ENCODE measurements at regions not wholly inside any gene's neighbourhood (a gene's known extent, or its start where the extent isn't known, plus 50 kb on each side); places are given as distances from the start of the nearest gene placed in this dataset.

DNA sequence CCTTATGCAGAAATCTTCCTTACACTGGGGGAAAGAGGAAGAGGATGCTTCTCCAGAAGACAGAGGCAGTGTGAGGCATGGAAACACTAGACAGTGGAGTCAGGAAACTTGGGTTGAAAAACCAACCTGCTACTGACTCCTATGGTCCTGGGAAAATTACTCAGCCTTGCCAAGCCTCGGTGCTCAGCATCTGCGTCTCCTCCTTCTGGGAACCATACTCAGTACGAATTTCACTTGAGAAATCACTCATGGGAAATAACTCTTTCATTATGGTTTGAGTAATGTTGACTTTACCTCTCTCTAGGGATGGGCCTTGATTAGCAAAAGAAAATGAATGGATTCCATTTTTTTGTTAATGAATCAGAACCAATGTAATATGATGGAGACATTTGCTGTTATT lies 96.5 kb downstream of the KCNE4 start:
- Histone ChIP-seq H3K4me2 (ENCODE audit: control insufficient read depth, insufficient read depth) (no peak overlapping the region), H3K27me3 (replicated peaks in 1 of 2; ENCODE audit: control insufficient read depth in 2 of 2, insufficient read depth in 2 of 2, low read length in 1 of 2) (no peaks in the 10 kb centered on the region), H2AFZ (ENCODE audit: control insufficient read depth, low read depth, low read length) (no peak overlapping the region), H3K36me3 (ENCODE audit: control insufficient read depth in 2 of 2, insufficient read depth in 2 of 2, low read length in 1 of 2) (no peaks in the 10 kb centered on the region), H3K9me3 (replicated peaks; ENCODE audit: control insufficient read depth, insufficient read depth, low read length) (no peaks in the 10 kb centered on the region), H3K4me1 (ENCODE audit: control insufficient read depth, insufficient read depth, low read length) (no peaks in the 10 kb centered on the region), H3K9ac (ENCODE audit: control insufficient read depth, insufficient read depth, low read length) (no peak overlapping the region), H3K27ac (ENCODE audit: control insufficient read depth, insufficient read depth) (no peak overlapping the region), H4K20me1 (ENCODE audit: control insufficient read depth, insufficient read depth) (no peaks in the 10 kb centered on the region), H3K4me3 (no peak overlapping the region), H3K79me2 (ENCODE audit: control insufficient read depth, insufficient read depth, low read length) (no peaks in the 10 kb centered on the region)
- ChIA-PET SMC1A (ENCODE audit: uncharacterized antibody, unreplicated experiment) (no interaction called here), CTCF (no interaction called here), POLR2A (no interaction called here), RAD21 (ENCODE audit: unreplicated experiment) (no interaction called here)
- TF ChIP-seq MEF2A (IDR thresholded peaks at IDR 0.05; ENCODE audit: insufficient read depth, low read depth, low read length) (no peak), YBX1 (IDR thresholded peaks at IDR 0.05) (no peak), ATF7 (IDR thresholded peaks at IDR 0.05; ENCODE audit: low read depth) (no peak), BCL11A (IDR thresholded peaks at IDR 0.05; ENCODE audit: low read depth, low read length) (no peak), EP300 (IDR thresholded peaks at IDR 0.05; ENCODE audit: borderline replicate concordance in 1 of 2, control insufficient read depth in 1 of 2, low read depth in 2 of 2, low read length in 2 of 2) (no peak), BACH1 (IDR thresholded peaks at IDR 0.05; ENCODE audit: borderline replicate concordance) (no peak), SMAD5 (IDR thresholded peaks at IDR 0.05; ENCODE audit: low read depth) (no peak), RAD51 (IDR thresholded peaks at IDR 0.05) (no peak), SMARCA5 (IDR thresholded peaks at IDR 0.05) (no peak), SMC3 (IDR thresholded peaks at IDR 0.05; ENCODE audit: borderline replicate concordance, low read length) (no peak), JUNB (IDR thresholded peaks at IDR 0.05) (no peak)
- TF ChIP-seq, protein P1, sequence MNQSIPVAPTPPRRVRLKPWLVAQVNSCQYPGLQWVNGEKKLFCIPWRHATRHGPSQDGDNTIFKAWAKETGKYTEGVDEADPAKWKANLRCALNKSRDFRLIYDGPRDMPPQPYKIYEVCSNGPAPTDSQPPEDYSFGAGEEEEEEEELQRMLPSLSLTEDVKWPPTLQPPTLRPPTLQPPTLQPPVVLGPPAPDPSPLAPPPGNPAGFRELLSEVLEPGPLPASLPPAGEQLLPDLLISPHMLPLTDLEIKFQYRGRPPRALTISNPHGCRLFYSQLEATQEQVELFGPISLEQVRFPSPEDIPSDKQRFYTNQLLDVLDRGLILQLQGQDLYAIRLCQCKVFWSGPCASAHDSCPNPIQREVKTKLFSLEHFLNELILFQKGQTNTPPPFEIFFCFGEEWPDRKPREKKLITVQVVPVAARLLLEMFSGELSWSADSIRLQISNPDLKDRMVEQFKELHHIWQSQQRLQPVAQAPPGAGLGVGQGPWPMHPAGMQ (IDR thresholded peaks at IDR 0.05; ENCODE audit: borderline replicate concordance): no peak
- TF ChIP-seq, protein P2, sequence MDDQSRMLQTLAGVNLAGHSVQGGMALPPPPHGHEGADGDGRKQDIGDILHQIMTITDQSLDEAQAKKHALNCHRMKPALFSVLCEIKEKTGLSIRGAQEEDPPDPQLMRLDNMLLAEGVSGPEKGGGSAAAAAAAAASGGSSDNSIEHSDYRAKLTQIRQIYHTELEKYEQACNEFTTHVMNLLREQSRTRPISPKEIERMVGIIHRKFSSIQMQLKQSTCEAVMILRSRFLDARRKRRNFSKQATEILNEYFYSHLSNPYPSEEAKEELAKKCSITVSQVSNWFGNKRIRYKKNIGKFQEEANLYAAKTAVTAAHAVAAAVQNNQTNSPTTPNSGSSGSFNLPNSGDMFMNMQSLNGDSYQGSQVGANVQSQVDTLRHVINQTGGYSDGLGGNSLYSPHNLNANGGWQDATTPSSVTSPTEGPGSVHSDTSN (IDR thresholded peaks at IDR 0.05; ENCODE audit: insufficient replicate concordance, low read depth, low read length): no peak
- TF ChIP-seq, protein P3, sequence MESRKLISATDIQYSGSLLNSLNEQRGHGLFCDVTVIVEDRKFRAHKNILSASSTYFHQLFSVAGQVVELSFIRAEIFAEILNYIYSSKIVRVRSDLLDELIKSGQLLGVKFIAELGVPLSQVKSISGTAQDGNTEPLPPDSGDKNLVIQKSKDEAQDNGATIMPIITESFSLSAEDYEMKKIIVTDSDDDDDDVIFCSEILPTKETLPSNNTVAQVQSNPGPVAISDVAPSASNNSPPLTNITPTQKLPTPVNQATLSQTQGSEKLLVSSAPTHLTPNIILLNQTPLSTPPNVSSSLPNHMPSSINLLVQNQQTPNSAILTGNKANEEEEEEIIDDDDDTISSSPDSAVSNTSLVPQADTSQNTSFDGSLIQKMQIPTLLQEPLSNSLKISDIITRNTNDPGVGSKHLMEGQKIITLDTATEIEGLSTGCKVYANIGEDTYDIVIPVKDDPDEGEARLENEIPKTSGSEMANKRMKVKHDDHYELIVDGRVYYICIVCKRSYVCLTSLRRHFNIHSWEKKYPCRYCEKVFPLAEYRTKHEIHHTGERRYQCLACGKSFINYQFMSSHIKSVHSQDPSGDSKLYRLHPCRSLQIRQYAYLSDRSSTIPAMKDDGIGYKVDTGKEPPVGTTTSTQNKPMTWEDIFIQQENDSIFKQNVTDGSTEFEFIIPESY (IDR thresholded peaks at IDR 0.05): no peak
- 0% methylated on average over 3 of the region's 3 CpGs for WGBS (ENCODE audit: insufficient coverage, insufficient replicate concordance, low lambda C conversion rate, missing lambda C conversion rate)
- in situ Hi-C loops (cut with MboI): no loop called here
- no TSS peak for BruUV-seq (replicated peaks)
- no peak for ATAC-seq
- no peak for DNase-seq (ENCODE audit: low read depth, low spot score)
- no peak for FAIRE-seq
- intact Hi-C loops (cut with micrococcal nuclease; ENCODE audit: unreplicated experiment): no loop called here

Data from GM12878 (cell line).